ENCODE measurements at regions not wholly inside any gene's neighbourhood (a gene's known extent, or its start where the extent isn't known, plus 50 kb on each side); places are given as distances from the start of the nearest gene placed in this dataset.
A peak's percentile ranks its signal among the peaks of the same experiment; 100 is the strongest.

DNA sequence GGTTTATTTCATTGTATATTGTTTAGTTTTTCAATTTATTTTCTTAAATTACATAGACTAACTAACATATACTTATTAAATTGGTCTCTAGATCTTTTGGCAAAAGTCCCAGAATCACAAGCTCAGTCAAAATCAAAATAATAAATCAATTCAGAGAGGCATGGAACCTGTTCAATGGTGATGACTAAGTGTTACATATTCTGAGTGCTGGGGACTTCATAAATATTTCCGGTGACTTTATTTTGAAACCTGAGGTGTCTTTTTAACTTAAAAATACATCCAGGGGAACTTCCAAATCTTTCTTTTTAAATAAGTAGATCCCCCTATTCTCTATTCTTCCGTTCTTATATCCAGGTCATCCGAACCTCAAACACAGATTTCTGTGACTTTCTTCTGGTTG lies 89.6 kb upstream of the ZNF804B start:
- Mint-ChIP-seq H3K36me3 (ENCODE audit: insufficient read depth, unreplicated experiment) (no peaks in the 10 kb centered on the region), H3K9me3 (ENCODE audit: low read depth, unreplicated experiment) (no peaks in the 10 kb centered on the region), H3K4me3 (ENCODE audit: low read depth, unreplicated experiment) (no peak overlapping the region), H3K27ac (ENCODE audit: unreplicated experiment) (no peak overlapping the region), H3K4me1 (ENCODE audit: low read depth, unreplicated experiment) (peaks cover 18% of the 10 kb centered on the region), H3K27me3 (ENCODE audit: unreplicated experiment) (no peaks in the 10 kb centered on the region)
- TF ChIP-seq, protein P1, sequence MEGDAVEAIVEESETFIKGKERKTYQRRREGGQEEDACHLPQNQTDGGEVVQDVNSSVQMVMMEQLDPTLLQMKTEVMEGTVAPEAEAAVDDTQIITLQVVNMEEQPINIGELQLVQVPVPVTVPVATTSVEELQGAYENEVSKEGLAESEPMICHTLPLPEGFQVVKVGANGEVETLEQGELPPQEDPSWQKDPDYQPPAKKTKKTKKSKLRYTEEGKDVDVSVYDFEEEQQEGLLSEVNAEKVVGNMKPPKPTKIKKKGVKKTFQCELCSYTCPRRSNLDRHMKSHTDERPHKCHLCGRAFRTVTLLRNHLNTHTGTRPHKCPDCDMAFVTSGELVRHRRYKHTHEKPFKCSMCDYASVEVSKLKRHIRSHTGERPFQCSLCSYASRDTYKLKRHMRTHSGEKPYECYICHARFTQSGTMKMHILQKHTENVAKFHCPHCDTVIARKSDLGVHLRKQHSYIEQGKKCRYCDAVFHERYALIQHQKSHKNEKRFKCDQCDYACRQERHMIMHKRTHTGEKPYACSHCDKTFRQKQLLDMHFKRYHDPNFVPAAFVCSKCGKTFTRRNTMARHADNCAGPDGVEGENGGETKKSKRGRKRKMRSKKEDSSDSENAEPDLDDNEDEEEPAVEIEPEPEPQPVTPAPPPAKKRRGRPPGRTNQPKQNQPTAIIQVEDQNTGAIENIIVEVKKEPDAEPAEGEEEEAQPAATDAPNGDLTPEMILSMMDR (IDR thresholded peaks at IDR 0.05; ENCODE audit: unreplicated experiment): no peak
- DNase-seq: no peak
- CTCF ChIA-PET: no interaction called here
- intact Hi-C loops (cut with micrococcal nuclease; ENCODE audit: unreplicated experiment): no loop called here
- no TSS peak for BruUV-seq (replicated peaks)

DNA sequence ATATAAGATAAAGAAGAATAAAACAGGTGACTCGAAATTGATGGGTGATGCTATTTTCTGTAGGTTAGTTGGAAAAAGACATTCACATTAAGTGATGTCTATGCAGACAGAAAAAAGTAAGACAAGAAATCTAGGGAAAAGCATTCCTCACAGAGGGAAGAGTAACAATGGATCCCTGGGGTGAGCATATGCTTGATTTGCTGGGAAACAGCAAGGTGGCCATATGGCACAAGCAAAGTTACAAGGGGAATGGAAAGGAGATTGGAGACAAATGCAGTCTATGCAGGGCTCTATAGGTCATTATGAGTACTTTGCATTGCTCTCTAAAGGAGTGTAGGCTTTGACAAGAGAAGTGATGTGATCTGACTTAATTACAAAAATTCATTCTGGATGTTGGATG lies 90.9 kb upstream of the ZNF804B start:
- CTCF ChIA-PET: no interaction called here
- intact Hi-C loops (cut with micrococcal nuclease; ENCODE audit: unreplicated experiment): no loop called here
- TF ChIP-seq, protein P1 (IDR thresholded peaks at IDR 0.05; ENCODE audit: unreplicated experiment): no peak
- H3K4me3 Mint-ChIP-seq (ENCODE audit: low read depth, unreplicated experiment): no peak overlapping the region
- no TSS peak for BruUV-seq (replicated peaks)
- H3K36me3 Mint-ChIP-seq (ENCODE audit: insufficient read depth, unreplicated experiment): no peaks in the 10 kb centered on the region
- no peaks in the 10 kb centered on the region for H3K27me3 Mint-ChIP-seq (ENCODE audit: unreplicated experiment)
- H3K27ac Mint-ChIP-seq (ENCODE audit: unreplicated experiment): no peak overlapping the region
- no peak for DNase-seq
- no peaks in the 10 kb centered on the region for H3K9me3 Mint-ChIP-seq (ENCODE audit: low read depth, unreplicated experiment)
- peaks cover 26% of the 10 kb centered on the region for H3K4me1 Mint-ChIP-seq (ENCODE audit: low read depth, unreplicated experiment)

DNA sequence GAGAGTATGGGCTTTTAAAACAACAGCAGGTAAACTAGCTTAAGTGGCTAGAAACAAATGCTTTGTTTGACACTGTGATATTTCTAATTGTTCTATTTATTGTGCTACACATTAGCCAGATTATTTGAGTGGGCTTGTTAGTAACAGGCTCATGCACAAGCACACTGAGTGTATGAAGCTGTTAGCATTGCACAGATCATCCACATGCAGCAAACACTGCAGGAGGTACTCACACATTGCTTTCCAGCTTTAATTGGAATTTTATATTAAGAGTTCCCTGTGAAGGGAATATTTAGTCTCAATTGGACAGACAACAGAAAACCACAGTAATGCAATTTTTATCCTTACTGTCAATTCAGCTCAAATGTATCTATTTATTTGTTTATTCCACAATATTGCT lies 92.9 kb upstream of the ZNF804B start:
- no peak for DNase-seq
- Mint-ChIP-seq H3K27me3 (ENCODE audit: unreplicated experiment) (no peaks in the 10 kb centered on the region), H3K9me3 (ENCODE audit: low read depth, unreplicated experiment) (no peaks in the 10 kb centered on the region), H3K4me3 (ENCODE audit: low read depth, unreplicated experiment) (no peak overlapping the region), H3K27ac (ENCODE audit: unreplicated experiment) (no peak overlapping the region), H3K4me1 (ENCODE audit: low read depth, unreplicated experiment) (peaks cover 26% of the 10 kb centered on the region), H3K36me3 (ENCODE audit: insufficient read depth, unreplicated experiment) (no peaks in the 10 kb centered on the region)
- CTCF ChIA-PET: interaction anchor here (0.5 kb wide), 1 partner anchor 337 kb away, joined by 3 read pairs; no protein-coding TSS in a partner anchor
- intact Hi-C loops (cut with micrococcal nuclease; ENCODE audit: unreplicated experiment): no loop called here
- no TSS peak for BruUV-seq (replicated peaks)
- TF ChIP-seq, protein P1 (IDR thresholded peaks at IDR 0.05; ENCODE audit: unreplicated experiment): no peak

DNA sequence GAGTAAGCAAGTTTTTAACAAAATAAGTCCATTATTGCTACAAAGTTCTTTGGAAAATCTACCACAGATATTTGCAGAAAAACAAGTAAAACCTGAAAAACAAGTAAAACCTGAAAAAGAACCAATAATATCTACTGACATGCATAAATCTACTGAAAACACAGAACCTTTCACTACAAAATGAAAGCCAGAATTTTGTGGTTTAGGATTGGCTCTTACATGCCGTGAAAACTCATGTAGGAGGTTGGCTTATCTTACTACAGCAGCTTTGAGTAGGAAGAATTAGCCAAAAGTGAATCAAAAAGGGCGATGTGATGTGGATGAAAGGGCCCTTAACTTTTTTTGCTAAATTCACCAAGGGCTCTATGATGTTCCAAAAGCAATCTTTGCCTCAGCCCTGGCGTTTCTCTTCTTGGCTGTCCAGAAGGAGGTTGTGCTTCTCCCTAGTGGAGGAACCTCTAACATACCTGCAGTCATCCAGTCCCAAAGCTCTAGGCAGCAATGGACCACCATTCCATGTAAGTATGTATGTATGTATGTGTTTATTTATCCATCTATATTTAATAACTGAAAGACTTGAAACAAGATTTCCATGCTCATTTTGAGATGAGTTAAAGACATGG lies 93.5 kb upstream of the ZNF804B start:
- no peaks in the 10 kb centered on the region for H3K36me3 Mint-ChIP-seq (ENCODE audit: insufficient read depth, unreplicated experiment)
- no peaks in the 10 kb centered on the region for H3K27me3 Mint-ChIP-seq (ENCODE audit: unreplicated experiment)
- intact Hi-C loops (cut with micrococcal nuclease; ENCODE audit: unreplicated experiment): no loop called here
- no TSS peak for BruUV-seq (replicated peaks)
- TF ChIP-seq, protein P1 (IDR thresholded peaks at IDR 0.05; ENCODE audit: unreplicated experiment): no peak
- CTCF ChIA-PET: interaction anchor here (0.5 kb wide), 1 partner anchor 338 kb away, joined by 3 read pairs; no protein-coding TSS in a partner anchor
- peaks cover 26% of the 10 kb centered on the region for H3K4me1 Mint-ChIP-seq (ENCODE audit: low read depth, unreplicated experiment)
- no peak for DNase-seq
- H3K4me3 Mint-ChIP-seq (ENCODE audit: low read depth, unreplicated experiment): no peak overlapping the region
- no peaks in the 10 kb centered on the region for H3K9me3 Mint-ChIP-seq (ENCODE audit: low read depth, unreplicated experiment)
- H3K27ac Mint-ChIP-seq (ENCODE audit: unreplicated experiment): peak overlapping the region; percentile 30

All from Calu3 (cell line).